ENCODE measurements at regions not wholly inside any gene's neighbourhood (a gene's known extent, or its start where the extent isn't known, plus 50 kb on each side); places are given as distances from the start of the nearest gene placed in this dataset.

DNA sequence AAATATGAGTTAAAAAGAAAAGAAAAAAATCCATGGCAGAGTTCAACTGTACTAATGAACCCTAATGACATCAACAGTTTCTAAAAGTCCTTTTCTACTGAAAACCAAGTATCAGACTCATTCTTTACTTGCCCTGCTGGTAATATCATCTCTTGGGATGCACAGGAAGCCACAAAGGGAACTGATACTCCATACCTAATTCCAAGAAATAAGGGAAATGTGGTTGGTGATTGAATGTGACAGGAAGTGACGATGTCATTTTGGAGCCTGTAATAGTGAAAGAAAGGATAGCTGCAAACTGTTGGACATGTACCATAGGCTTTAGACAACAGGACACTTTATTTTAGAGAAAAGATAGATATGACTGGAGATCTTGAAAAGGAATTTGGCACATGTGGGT lies 98.7 kb upstream of the VAV3 start:
- H3K36me3 Mint-ChIP-seq (ENCODE audit: insufficient read depth, unreplicated experiment), result no peaks in the 10 kb centered on the region
- TF ChIP-seq, protein P1, sequence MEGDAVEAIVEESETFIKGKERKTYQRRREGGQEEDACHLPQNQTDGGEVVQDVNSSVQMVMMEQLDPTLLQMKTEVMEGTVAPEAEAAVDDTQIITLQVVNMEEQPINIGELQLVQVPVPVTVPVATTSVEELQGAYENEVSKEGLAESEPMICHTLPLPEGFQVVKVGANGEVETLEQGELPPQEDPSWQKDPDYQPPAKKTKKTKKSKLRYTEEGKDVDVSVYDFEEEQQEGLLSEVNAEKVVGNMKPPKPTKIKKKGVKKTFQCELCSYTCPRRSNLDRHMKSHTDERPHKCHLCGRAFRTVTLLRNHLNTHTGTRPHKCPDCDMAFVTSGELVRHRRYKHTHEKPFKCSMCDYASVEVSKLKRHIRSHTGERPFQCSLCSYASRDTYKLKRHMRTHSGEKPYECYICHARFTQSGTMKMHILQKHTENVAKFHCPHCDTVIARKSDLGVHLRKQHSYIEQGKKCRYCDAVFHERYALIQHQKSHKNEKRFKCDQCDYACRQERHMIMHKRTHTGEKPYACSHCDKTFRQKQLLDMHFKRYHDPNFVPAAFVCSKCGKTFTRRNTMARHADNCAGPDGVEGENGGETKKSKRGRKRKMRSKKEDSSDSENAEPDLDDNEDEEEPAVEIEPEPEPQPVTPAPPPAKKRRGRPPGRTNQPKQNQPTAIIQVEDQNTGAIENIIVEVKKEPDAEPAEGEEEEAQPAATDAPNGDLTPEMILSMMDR (IDR thresholded peaks at IDR 0.05; ENCODE audit: unreplicated experiment), result no peak
- H3K4me3 Mint-ChIP-seq (ENCODE audit: low read depth, unreplicated experiment), result no peak overlapping the region
- intact Hi-C loops (cut with micrococcal nuclease; ENCODE audit: unreplicated experiment), result no loop called here
- H3K4me1 Mint-ChIP-seq (ENCODE audit: low read depth, unreplicated experiment), result no peaks in the 10 kb centered on the region
- no peak for DNase-seq
- CTCF ChIA-PET, result no interaction called here
- H3K27me3 Mint-ChIP-seq (ENCODE audit: unreplicated experiment), result peaks cover 14% of the 10 kb centered on the region
- BruUV-seq (replicated peaks), result no TSS peak
- no peak overlapping the region for H3K27ac Mint-ChIP-seq (ENCODE audit: unreplicated experiment)
- peaks cover 2% of the 10 kb centered on the region for H3K9me3 Mint-ChIP-seq (ENCODE audit: low read depth, unreplicated experiment)

DNA sequence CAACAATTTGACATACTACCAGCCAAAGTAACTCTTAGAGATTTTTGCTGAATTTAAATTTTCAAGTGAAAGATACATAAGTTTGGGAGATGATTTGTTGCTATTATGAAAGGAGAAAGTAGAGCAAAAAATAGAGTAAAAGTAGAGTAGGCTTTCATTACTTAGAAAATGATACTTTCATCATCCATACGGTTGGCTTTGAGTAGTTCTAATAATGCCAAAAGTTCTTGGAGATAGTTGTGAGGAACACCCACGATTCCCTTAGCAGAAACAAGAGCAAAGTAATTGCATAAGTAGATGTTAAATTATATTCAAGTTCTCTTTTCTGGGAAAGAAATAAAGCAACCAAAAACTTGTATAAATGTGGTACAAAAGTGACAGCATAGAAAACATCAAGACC lies 95.0 kb upstream of the VAV3 start:
- no peak for DNase-seq
- BruUV-seq (replicated peaks), result no TSS peak
- TF ChIP-seq, protein P1 (IDR thresholded peaks at IDR 0.05; ENCODE audit: unreplicated experiment), result no peak
- intact Hi-C loops (cut with micrococcal nuclease; ENCODE audit: unreplicated experiment), result no loop called here
- peaks cover 10% of the 10 kb centered on the region for H3K27me3 Mint-ChIP-seq (ENCODE audit: unreplicated experiment)
- no peaks in the 10 kb centered on the region for H3K36me3 Mint-ChIP-seq (ENCODE audit: insufficient read depth, unreplicated experiment)
- H3K4me3 Mint-ChIP-seq (ENCODE audit: low read depth, unreplicated experiment), result no peak overlapping the region
- CTCF ChIA-PET, result no interaction called here
- no peak overlapping the region for H3K27ac Mint-ChIP-seq (ENCODE audit: unreplicated experiment)
- no peaks in the 10 kb centered on the region for H3K4me1 Mint-ChIP-seq (ENCODE audit: low read depth, unreplicated experiment)
- H3K9me3 Mint-ChIP-seq (ENCODE audit: low read depth, unreplicated experiment), result peaks cover 2% of the 10 kb centered on the region

GRCh38 chr1:108057541-108057940 lies 92.6 kb upstream of the VAV3 start:
- Mint-ChIP-seq H3K27ac (ENCODE audit: unreplicated experiment) (no peak overlapping the region), H3K9me3 (ENCODE audit: low read depth, unreplicated experiment) (peaks cover 2% of the 10 kb centered on the region), H3K4me3 (ENCODE audit: low read depth, unreplicated experiment) (no peak overlapping the region), H3K4me1 (ENCODE audit: low read depth, unreplicated experiment) (no peaks in the 10 kb centered on the region), H3K36me3 (ENCODE audit: insufficient read depth, unreplicated experiment) (no peaks in the 10 kb centered on the region), H3K27me3 (ENCODE audit: unreplicated experiment) (peaks cover 10% of the 10 kb centered on the region)
- intact Hi-C loops (cut with micrococcal nuclease; ENCODE audit: unreplicated experiment), result no loop called here
- DNase-seq, result no peak
- BruUV-seq (replicated peaks), result no TSS peak
- TF ChIP-seq, protein P1 (IDR thresholded peaks at IDR 0.05; ENCODE audit: unreplicated experiment), result no peak
- CTCF ChIA-PET, result no interaction called here

- intact Hi-C loops (cut with micrococcal nuclease; ENCODE audit: unreplicated experiment), result no loop called here
- TF ChIP-seq, protein P1 (IDR thresholded peaks at IDR 0.05; ENCODE audit: unreplicated experiment), result no peak
- no TSS peak for BruUV-seq (replicated peaks)
- Mint-ChIP-seq H3K27me3 (ENCODE audit: unreplicated experiment) (peaks cover 10% of the 10 kb centered on the region), H3K4me1 (ENCODE audit: low read depth, unreplicated experiment) (no peaks in the 10 kb centered on the region), H3K27ac (ENCODE audit: unreplicated experiment) (no peak overlapping the region), H3K9me3 (ENCODE audit: low read depth, unreplicated experiment) (peaks cover under 1% of the 10 kb centered on the region), H3K4me3 (ENCODE audit: low read depth, unreplicated experiment) (no peak overlapping the region), H3K36me3 (ENCODE audit: insufficient read depth, unreplicated experiment) (no peaks in the 10 kb centered on the region)
- no peak for DNase-seq
- CTCF ChIA-PET, result no interaction called here
Observed at GRCh38 chr1:108056436-108056990, 91.5 kb upstream of the VAV3 start.
